ENCODE measurements at regions not wholly inside any gene's neighbourhood (a gene's known extent, or its start where the extent isn't known, plus 50 kb on each side); places are given as distances from the start of the nearest gene placed in this dataset.
"Not testable (repeated sequence)": the region's sequence is repeated elsewhere in the genome, so short reads cannot be mapped to it uniquely, and the experiment has no call there.

DNA sequence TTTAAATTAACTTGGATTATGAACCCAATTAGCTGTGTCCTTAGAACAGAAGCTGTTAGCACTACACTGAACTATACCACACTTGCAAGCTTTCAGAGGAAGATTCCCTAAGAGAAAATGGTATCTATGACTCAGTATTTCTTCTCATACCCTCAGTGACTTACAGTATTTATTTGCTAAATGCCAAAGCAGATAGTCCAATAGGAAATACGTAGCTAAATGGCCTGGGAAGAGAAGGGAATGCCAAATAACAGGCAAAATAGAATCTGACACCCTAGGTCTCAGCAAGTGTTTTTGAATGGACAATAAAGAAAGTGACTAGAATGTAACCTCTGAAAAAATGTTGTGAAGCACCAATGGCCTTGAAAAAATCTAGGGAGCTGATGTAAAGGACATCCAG, 570.8 kb downstream of the ZWINT start:
- not testable (repeated sequence) for TF ChIP-seq CTCF (conservative IDR thresholded peaks at IDR 0.05); EZH2 (IDR thresholded peaks at IDR 0.05; ENCODE audit: low read depth)
